IMR-90 (cell line): ENCODE measurements at regions not wholly inside any gene's neighbourhood (a gene's known extent, or its start where the extent isn't known, plus 50 kb on each side); places are given as distances from the start of the nearest gene placed in this dataset.

ENCODE experiments used
- ATAC-seq: fragments of 200-7000 bp; cut with Tn5 transposase; 2 replicates; pipeline ENCODE4 v1.9.1; 2020; ENCODE audit warnings: low read depth, mild to moderate bottlenecking, moderate library complexity
- BruUV-seq: library from RNA; stranded (reverse); fragments of 400-500 nt; replicated peaks from 2 replicates; lab custom pipeline; 2021; lab: Mats Ljungman, UMichigan
- CTCF ChIA-PET: fragments of 300-600 bp; formaldehyde crosslinking; extraction: SDS; loops from one replicate; lab custom pipeline; 2021; ENCODE audit warnings: antibody characterized with exemption; lab: Yijun Ruan, JAX
- POLR2A ChIA-PET: fragments of 300-600 bp; sonication (Branson Sonifier 250); formaldehyde crosslinking; loops from one replicate; lab custom pipeline; 2022; ENCODE audit warnings: antibody characterized with exemption; ENCODE audit not compliant: unreplicated experiment; lab: Charles Lee
- DNase-seq: peaks from one replicate; pipeline ENCODE4 v3.0.0; 2013
- H2AFZ ChIP-seq: replicated peaks from 2 replicates; pipeline ENCODE3; 2013; ENCODE audit warnings: low read length, mild to moderate bottlenecking; ENCODE audit not compliant: poor library complexity
- H2AK5ac ChIP-seq: 2 replicates; pipeline ENCODE4 v1.6.1; 2013; ENCODE audit warnings: low read depth, low read length, inconsistent platforms
- H2AK9ac ChIP-seq: replicated peaks from 2 replicates; pipeline ENCODE3; 2013; ENCODE audit warnings: mild to moderate bottlenecking, low read depth, low read length, moderate library complexity; ENCODE audit not compliant: poor library complexity
- H2BK120ac ChIP-seq: 2 replicates; pipeline ENCODE4 v1.6.1; 2013; ENCODE audit warnings: low read depth, low read length, inconsistent platforms
- H2BK15ac ChIP-seq: 3 replicates; pipeline ENCODE4 v1.6.1; 2013; ENCODE audit warnings: low read depth, low read length, inconsistent platforms
- H2BK20ac ChIP-seq: 2 replicates; pipeline ENCODE4 v1.6.1; 2013; ENCODE audit warnings: low read depth, mild to moderate bottlenecking, inconsistent platforms, low read length, moderate library complexity
- H2BK5ac ChIP-seq: 2 replicates; pipeline ENCODE4 v1.6.1; 2013; ENCODE audit warnings: mild to moderate bottlenecking, low read depth, low read length, inconsistent platforms; ENCODE audit not compliant: poor library complexity, severe bottlenecking
- H3K14ac ChIP-seq: replicated peaks from 2 replicates; pipeline ENCODE4 v1.6.1; 2013; ENCODE audit warnings: low read depth, low read length, inconsistent platforms
- H3K18ac ChIP-seq: 2 replicates; pipeline ENCODE4 v1.6.1; 2013; ENCODE audit warnings: low read depth, low read length, control low read depth
- H3K23ac ChIP-seq: 2 replicates; pipeline ENCODE4 v1.6.1; 2013; ENCODE audit warnings: low read depth, low read length, inconsistent platforms
- H3K27ac ChIP-seq: 2 replicates; pipeline ENCODE4 v1.5.1; 2013; ENCODE audit warnings: mild to moderate bottlenecking, control low read depth, low read length; ENCODE audit not compliant: insufficient read depth
- H3K27me3 ChIP-seq: 2 replicates; pipeline ENCODE4 v1.6.1; 2013; ENCODE audit warnings: low read length; ENCODE audit not compliant: control insufficient read depth, insufficient read depth
- H3K36me3 ChIP-seq: 2 replicates; pipeline ENCODE4 v1.6.1; 2013; ENCODE audit warnings: low read length, mixed read lengths; ENCODE audit not compliant: control insufficient read depth, insufficient read depth
- H3K4ac ChIP-seq: 2 replicates; pipeline ENCODE4 v1.6.1; 2013; ENCODE audit warnings: low read depth, low read length, inconsistent platforms
- H3K4me1 ChIP-seq: 2 replicates; pipeline ENCODE4 v1.6.1; 2013; ENCODE audit warnings: low read length, mixed read lengths; ENCODE audit not compliant: control insufficient read depth, insufficient read depth
- H3K4me2 ChIP-seq: 2 replicates; pipeline ENCODE4 v1.6.1; 2013; ENCODE audit warnings: low read depth, mild to moderate bottlenecking, control low read depth, low read length, moderate library complexity
- H3K4me3 ChIP-seq: 2 replicates; pipeline ENCODE4 v1.5.1; 2013; ENCODE audit warnings: low read depth, mild to moderate bottlenecking, control low read depth, low read length, moderate library complexity; ENCODE audit not compliant: insufficient read depth
- H3K56ac ChIP-seq: 2 replicates; pipeline ENCODE4 v1.6.1; 2013; ENCODE audit warnings: low read length, inconsistent platforms; ENCODE audit not compliant: insufficient read depth; ENCODE audit errors: extremely low read depth
- H3K79me1 ChIP-seq, 2 experiments: 2 replicates each; pipeline ENCODE4 v1.6.1; 2013; ENCODE audit warnings: low read length in 2 of 2, inconsistent platforms in 1 of 2, low read depth in 1 of 2
- H3K9ac ChIP-seq: 2 replicates; pipeline ENCODE4 v1.6.1; 2013; ENCODE audit warnings: low read depth, low read length, control low read depth
- H3K9me1 ChIP-seq: 2 replicates; pipeline ENCODE4 v1.6.1; 2013; ENCODE audit warnings: low read length, inconsistent platforms; ENCODE audit not compliant: insufficient read depth
- H3K9me3 ChIP-seq: 2 replicates; pipeline ENCODE4 v1.6.1; 2013; ENCODE audit warnings: low read length; ENCODE audit not compliant: control insufficient read depth, insufficient read depth
- H4K20me1 ChIP-seq: 2 replicates; pipeline ENCODE4 v1.6.1; 2013; ENCODE audit warnings: low read length, inconsistent platforms; ENCODE audit not compliant: insufficient read depth
- H4K5ac ChIP-seq: 2 replicates; pipeline ENCODE4 v1.6.1; 2013; ENCODE audit warnings: mild to moderate bottlenecking, low read depth, low read length, control low read depth
- H4K8ac ChIP-seq, 2 experiments: 2 replicates each; pipeline ENCODE4 v1.6.1; 2013; ENCODE audit warnings: low read depth in 2 of 2, low read length in 2 of 2, control low read depth in 1 of 2, inconsistent platforms in 1 of 2
- H4K91ac ChIP-seq: 2 replicates; pipeline ENCODE4 v1.6.1; 2013; ENCODE audit warnings: low read depth, low read length, inconsistent platforms; ENCODE audit not compliant: insufficient read depth
- CEBPB ChIP-seq: IDR thresholded peaks from 2 replicates; pipeline ENCODE4 v1.6.1; 2012; ENCODE audit warnings: low read depth, low read length, improper control_type of control experiment
- CHD1 ChIP-seq: IDR thresholded peaks from 2 replicates; pipeline ENCODE4 v1.6.1; 2012; ENCODE audit warnings: low read depth, low read length, improper control_type of control experiment
- MXI1 ChIP-seq: IDR thresholded peaks from 2 replicates; pipeline ENCODE4 v1.6.1; 2012; ENCODE audit warnings: low read depth, mild to moderate bottlenecking, low read length, moderate library complexity, borderline replicate concordance
- POLR2A ChIP-seq: IDR thresholded peaks from 2 replicates; pipeline ENCODE4 v1.6.1; 2012; ENCODE audit warnings: mild to moderate bottlenecking, low read depth, low read length
- RAD21 ChIP-seq: IDR thresholded peaks from 2 replicates; pipeline ENCODE4 v1.6.1; 2012; ENCODE audit warnings: low read length, improper control_type of control experiment
- SMC3 ChIP-seq: fragments of 150-350 bp; IDR thresholded peaks from 2 replicates; pipeline ENCODE4 v1.6.1; 2016; ENCODE audit warnings: low read depth, mild to moderate bottlenecking, antibody characterized with exemption, low read length, moderate library complexity
- WGBS, 2 experiments: methylation state at CpG; one replicate each; pipeline versions ENCODE4 v1.1.5 to v1.1.7; 2013; ENCODE audit warnings: missing lambda C conversion rate in 2 of 2; ENCODE audit not compliant: insufficient read length in 1 of 2; ENCODE audit errors: extremely low coverage in 2 of 2; 5-methylcytosine and 5-hydroxymethylcytosine counted together
- dilution Hi-C: fragments of 300-500 bp; cut with HindIII; formaldehyde crosslinking; loops from one replicate; pipeline ENCODE4 v1.14.3; 2018; ENCODE audit warnings: low sequenced_read_pairs; ENCODE audit not compliant: unreplicated experiment
- in situ Hi-C: fragments of 300-500 bp; cut with MboI; formaldehyde crosslinking; loops from 3 replicates; pipeline ENCODE4 v1.14.3; 2019; ENCODE audit warnings: low sequenced_read_pairs, inconsistent platforms, mixed read lengths
- intact Hi-C: fragments of 100-400 bp; cut with micrococcal nuclease; formaldehyde crosslinking; loops from 2 replicates; pipeline ENCODE4 v1.10.0; 2022
- TF ChIP-seq, protein P1 (sequence below): conservative IDR thresholded peaks from 2 replicates; pipeline ENCODE4 v1.5.1; 2012; ENCODE audit warnings: mild to moderate bottlenecking, low read depth, low read length, improper control_type of control experiment
- TF ChIP-seq, protein P2 (sequence below): fragments of 150-350 bp; IDR thresholded peaks from 2 replicates; pipeline ENCODE4 v1.6.1; 2016; ENCODE audit warnings: low read depth, mild to moderate bottlenecking, low read length, moderate library complexity, borderline replicate concordance

DNA sequence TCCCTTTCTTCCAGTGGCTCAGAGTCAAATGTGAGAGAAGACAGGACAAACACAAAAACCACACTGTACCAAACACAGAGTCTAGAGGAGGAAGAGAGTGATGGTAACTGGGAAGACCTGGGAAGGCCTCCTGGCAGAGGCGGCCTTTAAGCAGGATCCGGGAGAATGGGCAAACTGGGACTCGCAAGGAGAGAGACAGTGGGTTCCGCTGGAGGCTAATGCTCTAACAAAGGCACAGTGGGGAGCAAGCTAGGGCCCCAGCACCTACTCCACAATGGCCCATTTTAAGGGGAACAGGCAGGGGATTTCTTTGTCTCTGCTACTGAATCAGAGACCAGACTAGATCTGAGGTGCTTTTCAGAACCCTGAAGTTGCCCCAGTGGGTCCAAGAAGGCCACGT lies 81.4 kb upstream of the HES1 start:
- Histone ChIP-seq H3K27ac (no peak overlapping the region), H2AK9ac (no peak overlapping the region), H3K56ac (no peak overlapping the region), H3K4me2 (no peak overlapping the region), H3K4me3 (no peak overlapping the region), H4K91ac (no peak overlapping the region), H3K4ac (no peak overlapping the region), H2BK15ac (no peak overlapping the region), H3K36me3 (no peaks in the 10 kb centered on the region), H2BK5ac (no peak overlapping the region), H3K23ac (no peak overlapping the region), H4K20me1 (no peaks in the 10 kb centered on the region), H3K9me1 (no peaks in the 10 kb centered on the region), H3K9me3 (peaks cover 17% of the 10 kb centered on the region), H3K4me1 (no peaks in the 10 kb centered on the region), H3K14ac (no peak overlapping the region), H3K27me3 (peaks cover 18% of the 10 kb centered on the region), H3K79me1 (no peaks in the 10 kb centered on the region), H2BK20ac (no peak overlapping the region), H4K8ac (no peak overlapping the region), H4K5ac (no peak overlapping the region), H2AFZ (no peak overlapping the region), H2AK5ac (no peak overlapping the region), H3K18ac (no peak overlapping the region), H3K9ac (no peak overlapping the region), H2BK120ac (no peak overlapping the region)
- in situ Hi-C loops (no loop called here), intact Hi-C loops (no loop called here), dilution Hi-C loops (no loop called here)
- no TSS peak for BruUV-seq
- no CpG with 5 or more reads among the region's 5 CpGs for WGBS, 2 experiments
- ATAC-seq (no peak), DNase-seq (no peak)
- POLR2A ChIA-PET, result no interaction called here
- CTCF ChIA-PET, result interaction anchor here (0.5 kb wide), 1 partner anchor 91 kb away, joined by 3 read pairs; no protein-coding TSS in a partner anchor
- TF ChIP-seq SMC3 (no peak), CEBPB (no peak), MXI1 (no peak), CHD1 (no peak), RAD21 (no peak), POLR2A (no peak)
- TF ChIP-seq, protein P1, sequence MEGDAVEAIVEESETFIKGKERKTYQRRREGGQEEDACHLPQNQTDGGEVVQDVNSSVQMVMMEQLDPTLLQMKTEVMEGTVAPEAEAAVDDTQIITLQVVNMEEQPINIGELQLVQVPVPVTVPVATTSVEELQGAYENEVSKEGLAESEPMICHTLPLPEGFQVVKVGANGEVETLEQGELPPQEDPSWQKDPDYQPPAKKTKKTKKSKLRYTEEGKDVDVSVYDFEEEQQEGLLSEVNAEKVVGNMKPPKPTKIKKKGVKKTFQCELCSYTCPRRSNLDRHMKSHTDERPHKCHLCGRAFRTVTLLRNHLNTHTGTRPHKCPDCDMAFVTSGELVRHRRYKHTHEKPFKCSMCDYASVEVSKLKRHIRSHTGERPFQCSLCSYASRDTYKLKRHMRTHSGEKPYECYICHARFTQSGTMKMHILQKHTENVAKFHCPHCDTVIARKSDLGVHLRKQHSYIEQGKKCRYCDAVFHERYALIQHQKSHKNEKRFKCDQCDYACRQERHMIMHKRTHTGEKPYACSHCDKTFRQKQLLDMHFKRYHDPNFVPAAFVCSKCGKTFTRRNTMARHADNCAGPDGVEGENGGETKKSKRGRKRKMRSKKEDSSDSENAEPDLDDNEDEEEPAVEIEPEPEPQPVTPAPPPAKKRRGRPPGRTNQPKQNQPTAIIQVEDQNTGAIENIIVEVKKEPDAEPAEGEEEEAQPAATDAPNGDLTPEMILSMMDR, result no peak
- TF ChIP-seq, protein P2, sequence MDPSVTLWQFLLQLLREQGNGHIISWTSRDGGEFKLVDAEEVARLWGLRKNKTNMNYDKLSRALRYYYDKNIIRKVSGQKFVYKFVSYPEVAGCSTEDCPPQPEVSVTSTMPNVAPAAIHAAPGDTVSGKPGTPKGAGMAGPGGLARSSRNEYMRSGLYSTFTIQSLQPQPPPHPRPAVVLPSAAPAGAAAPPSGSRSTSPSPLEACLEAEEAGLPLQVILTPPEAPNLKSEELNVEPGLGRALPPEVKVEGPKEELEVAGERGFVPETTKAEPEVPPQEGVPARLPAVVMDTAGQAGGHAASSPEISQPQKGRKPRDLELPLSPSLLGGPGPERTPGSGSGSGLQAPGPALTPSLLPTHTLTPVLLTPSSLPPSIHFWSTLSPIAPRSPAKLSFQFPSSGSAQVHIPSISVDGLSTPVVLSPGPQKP, result no peak
